Tibial nerve (tissue), 3 donors: ENCODE measurements at regions not wholly inside any gene's neighbourhood (a gene's known extent, or its start where the extent isn't known, plus 50 kb on each side); places are given as distances from the start of the nearest gene placed in this dataset.

Source experiments
- CTCF ChIP-seq, 5 experiments: fragments of 200-600 bp in 3 of 5; fragments of 450-650 bp in 2 of 5; sonication (generic) in 3 of 5; IDR thresholded peaks; one replicate each; pipeline ENCODE4 v1.5.1; 2016 to 2019; ENCODE audit warnings: antibody characterized with exemption in 5 of 5, mild to moderate bottlenecking in 3 of 5, moderate library complexity in 2 of 5
- POLR2A ChIP-seq, 2 donors: fragments of 450-650 bp; IDR thresholded peaks; one replicate each; pipeline ENCODE4 v1.6.1; 2017; ENCODE audit warnings: antibody characterized with exemption in 2 of 2, mild to moderate bottlenecking in 2 of 2, moderate library complexity in 2 of 2

DNA sequence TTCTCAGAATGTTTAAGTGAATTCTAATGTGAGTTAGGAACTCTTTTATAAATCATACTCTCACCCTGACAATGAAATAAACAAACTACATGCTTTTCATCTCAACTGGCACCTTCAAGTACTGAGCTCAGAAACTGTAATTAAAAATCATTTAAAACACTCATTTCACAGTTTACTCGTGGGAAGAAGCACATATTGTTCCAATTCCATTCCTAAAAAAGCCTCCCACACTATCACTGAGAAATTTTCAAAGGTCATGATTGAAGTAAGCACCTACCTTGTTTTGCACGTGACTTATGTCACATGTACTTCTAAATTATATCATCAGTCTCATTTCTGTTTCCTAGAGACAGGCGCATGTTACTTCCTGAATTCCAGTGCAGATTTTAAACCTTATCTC, 678.1 kb upstream of the SLC8A1 start:
- TF ChIP-seq CTCF (IDR thresholded peaks at IDR 0.05) (no peak), POLR2A (IDR thresholded peaks at IDR 0.05) (no peak)
